ENCODE measurements at regions not wholly inside any gene's neighbourhood (a gene's known extent, or its start where the extent isn't known, plus 50 kb on each side); places are given as distances from the start of the nearest gene placed in this dataset.

DNA sequence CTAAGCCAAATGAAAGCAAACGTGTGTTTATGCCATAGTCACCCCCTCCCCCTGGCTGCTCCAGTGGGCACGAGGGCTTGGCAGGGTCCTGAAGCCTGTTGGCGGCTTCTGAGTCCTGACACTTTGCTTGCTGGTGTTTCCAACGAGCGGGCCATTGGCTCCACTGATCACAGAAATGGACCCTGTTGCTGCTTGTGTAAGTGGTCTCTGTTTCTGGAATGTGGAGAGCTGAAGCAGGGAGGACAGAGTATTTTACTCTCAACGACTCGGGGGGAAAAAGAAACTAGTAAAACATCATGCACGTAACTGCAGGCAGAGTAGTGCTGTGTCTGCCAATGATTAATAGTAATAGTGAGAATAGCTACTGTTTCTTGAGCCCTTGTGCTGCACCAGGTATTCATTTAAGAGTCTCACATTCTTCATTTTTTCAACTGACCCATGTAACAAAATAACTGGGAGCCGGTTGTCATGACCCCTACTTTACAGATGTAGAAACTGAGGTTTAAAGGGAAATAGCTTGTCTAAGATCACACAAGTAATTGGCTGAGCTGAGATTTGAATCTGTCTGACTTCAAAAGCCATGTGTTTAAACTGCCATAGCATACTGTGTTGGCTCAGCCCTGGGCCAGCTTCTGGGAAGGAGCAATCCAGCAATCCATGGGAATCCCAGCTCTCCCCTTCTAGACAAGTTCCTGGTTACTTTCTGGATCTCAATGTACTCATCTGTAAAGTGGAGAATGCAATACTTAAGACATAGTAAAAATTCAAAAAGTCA lies 526.7 kb downstream of the INSC start (continued):
- TF ChIP-seq, protein P1, sequence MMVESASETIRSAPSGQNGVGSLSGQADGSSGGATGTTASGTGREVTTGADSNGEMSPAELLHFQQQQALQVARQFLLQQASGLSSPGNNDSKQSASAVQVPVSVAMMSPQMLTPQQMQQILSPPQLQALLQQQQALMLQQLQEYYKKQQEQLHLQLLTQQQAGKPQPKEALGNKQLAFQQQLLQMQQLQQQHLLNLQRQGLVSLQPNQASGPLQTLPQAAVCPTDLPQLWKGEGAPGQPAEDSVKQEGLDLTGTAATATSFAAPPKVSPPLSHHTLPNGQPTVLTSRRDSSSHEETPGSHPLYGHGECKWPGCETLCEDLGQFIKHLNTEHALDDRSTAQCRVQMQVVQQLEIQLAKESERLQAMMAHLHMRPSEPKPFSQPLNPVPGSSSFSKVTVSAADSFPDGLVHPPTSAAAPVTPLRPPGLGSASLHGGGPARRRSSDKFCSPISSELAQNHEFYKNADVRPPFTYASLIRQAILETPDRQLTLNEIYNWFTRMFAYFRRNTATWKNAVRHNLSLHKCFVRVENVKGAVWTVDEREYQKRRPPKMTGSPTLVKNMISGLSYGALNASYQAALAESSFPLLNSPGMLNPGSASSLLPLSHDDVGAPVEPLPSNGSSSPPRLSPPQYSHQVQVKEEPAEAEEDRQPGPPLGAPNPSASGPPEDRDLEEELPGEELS (CRISPR knock-in tag; IDR thresholded peaks at IDR 0.05), result no peak

DNA sequence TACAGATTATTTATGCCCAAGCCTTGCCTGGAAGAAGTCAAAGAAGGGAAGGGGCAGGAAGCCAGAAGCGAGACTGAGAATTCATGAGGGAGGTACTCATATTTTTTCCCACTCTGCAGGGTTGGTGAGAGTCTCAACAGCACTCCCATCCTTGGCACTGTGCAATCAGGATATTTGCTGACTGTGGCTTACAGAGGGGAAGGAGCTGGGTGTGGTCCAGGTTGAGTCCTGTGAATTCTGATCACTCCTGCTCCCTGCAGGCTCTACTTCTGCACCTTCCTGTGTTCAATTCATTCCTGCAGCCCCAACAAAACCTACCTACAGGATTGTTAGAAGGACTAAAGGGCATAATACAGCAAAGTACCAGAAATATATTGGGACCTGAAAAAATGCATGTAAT lies 530.5 kb downstream of the INSC start:
- no peaks in the 10 kb centered on the region for H4K20me1 ChIP-seq (ENCODE audit: insufficient read depth, low read length)
- no peak overlapping the region for H3K9ac ChIP-seq (ENCODE audit: insufficient read depth, low read depth, low read length)
- intact Hi-C loops (cut with micrococcal nuclease; ENCODE audit: unreplicated experiment), result no loop called here
- DNase-seq (ENCODE audit: low spot score) (no peak), FAIRE-seq (no peak), ATAC-seq (no peak)
- no peak overlapping the region for H3K4me3 ChIP-seq (replicated peaks in 1 of 3; ENCODE audit: insufficient read depth in 1 of 3, low read depth in 2 of 3, low read length in 3 of 3)
- TF ChIP-seq MAFK (conservative IDR thresholded peaks at IDR 0.05 in 1 of 2, IDR thresholded peaks at IDR 0.05 in 1 of 2; ENCODE audit: low read length in 2 of 2) (0 out of 4 replicates have a peak, but pooled peaks of 1 of the 2 experiments have one; percentile 13), FOXA1 (IDR thresholded peaks at IDR 0.05) (no peak), FOXA1 (CRISPR knock-in tag; IDR thresholded peaks at IDR 0.05) (no peak)
- TF ChIP-seq, protein P2, sequence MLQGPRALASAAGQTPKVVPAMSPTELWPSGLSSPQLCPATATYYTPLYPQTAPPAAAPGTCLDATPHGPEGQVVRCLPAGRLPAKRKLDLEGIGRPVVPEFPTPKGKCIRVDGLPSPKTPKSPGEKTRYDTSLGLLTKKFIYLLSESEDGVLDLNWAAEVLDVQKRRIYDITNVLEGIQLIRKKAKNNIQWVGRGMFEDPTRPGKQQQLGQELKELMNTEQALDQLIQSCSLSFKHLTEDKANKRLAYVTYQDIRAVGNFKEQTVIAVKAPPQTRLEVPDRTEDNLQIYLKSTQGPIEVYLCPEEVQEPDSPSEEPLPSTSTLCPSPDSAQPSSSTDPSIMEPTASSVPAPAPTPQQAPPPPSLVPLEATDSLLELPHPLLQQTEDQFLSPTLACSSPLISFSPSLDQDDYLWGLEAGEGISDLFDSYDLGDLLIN (CRISPR knock-in tag; IDR thresholded peaks at IDR 0.05; ENCODE audit: borderline replicate concordance), result no peak
- no peak overlapping the region for H3K4me2 ChIP-seq (ENCODE audit: low read depth, low read length)
- no peak overlapping the region for H3K27ac ChIP-seq (ENCODE audit: extremely low read length, insufficient read depth, low read length)
- no peaks in the 10 kb centered on the region for H3K79me2 ChIP-seq (ENCODE audit: insufficient read depth, low read length)
- H3K27me3 ChIP-seq (ENCODE audit: control insufficient read depth in 1 of 2, insufficient read depth in 2 of 2, low read length in 2 of 2), result no peaks in the 10 kb centered on the region
- H3K4me1 ChIP-seq (ENCODE audit: insufficient read depth, low read length), result peaks cover under 1% of the 10 kb centered on the region
- H3K9me3 ChIP-seq (ENCODE audit: low read length), result no peaks in the 10 kb centered on the region
- ChIA-PET POLR2A (no interaction called here), CTCF (ENCODE audit: low intra/inter-chr PET ratio, low total read pairs) (no interaction called here)
- H3K36me3 ChIP-seq (replicated peaks in 1 of 2; ENCODE audit: control insufficient read depth in 1 of 2, insufficient read depth in 2 of 2, low read length in 2 of 2), result no peaks in the 10 kb centered on the region
- WGBS (ENCODE audit: low lambda C conversion rate), result 0% methylated on average over 1 of the region's 1 CpG
- in situ Hi-C loops (cut with HindIII; ENCODE audit: extremely low pct_ligation_motif_present, low pct_unique_long_range_greater_than_20kb), result no loop called here
- BruUV-seq (replicated peaks), result no TSS peak
- no peak overlapping the region for H2AFZ ChIP-seq (ENCODE audit: low read length)
